ENCODE measurements at regions not wholly inside any gene's neighbourhood (a gene's known extent, or its start where the extent isn't known, plus 50 kb on each side); places are given as distances from the start of the nearest gene placed in this dataset.

DNA sequence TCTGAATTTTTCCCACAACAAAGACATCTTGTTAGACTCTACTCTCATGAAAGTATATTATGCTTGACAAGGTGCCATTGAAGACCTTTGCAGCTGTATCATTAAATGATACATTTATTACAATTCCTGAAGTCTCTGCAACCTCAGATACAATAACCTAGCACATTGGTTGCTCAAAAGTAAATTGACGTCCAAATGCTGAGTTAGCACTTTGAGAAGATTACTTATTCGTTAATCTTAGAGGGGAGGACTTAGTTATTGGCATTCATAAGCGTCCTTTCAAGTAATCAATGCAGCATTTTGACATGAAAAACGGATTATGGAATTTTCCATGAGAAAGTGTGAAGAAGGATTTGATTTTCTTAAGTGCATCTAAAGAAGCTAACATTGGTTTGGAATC is 151.6 kb downstream of the ARSF start:
- H2BK120ac ChIP-seq (ENCODE audit: low read depth, low read length, poor library complexity, severe bottlenecking) = no peak overlapping the region
- H3K27ac Mint-ChIP-seq = no peak overlapping the region
- no peaks in the 10 kb centered on the region for H3K23me2 ChIP-seq (ENCODE audit: insufficient read length, low read depth, low read length, poor library complexity, severe bottlenecking)
- H2BK12ac ChIP-seq (ENCODE audit: insufficient read length, low read depth, low read length) = no peak overlapping the region
- H3K9me3 ChIP-seq (ENCODE audit: control insufficient read depth, low read depth, low read length) = no peaks in the 10 kb centered on the region
- H3K27me3 ChIP-seq (ENCODE audit: insufficient read depth, low read length) = no peaks in the 10 kb centered on the region
- no peak overlapping the region for H3K4me2 ChIP-seq (ENCODE audit: insufficient read depth, insufficient read length, low read length)
- H2BK15ac ChIP-seq (ENCODE audit: low read depth, low read length) = no peak overlapping the region
- H3K56ac ChIP-seq (ENCODE audit: insufficient read length, low read depth, low read length) = no peak overlapping the region
- peaks cover 2 to 4% (median 4%) of the 10 kb centered on the region in 3 experiments; a peak in 5 of 7 replicates for H3K36me3 Mint-ChIP-seq (ENCODE audit: insufficient read depth in 1 of 3, low read depth in 3 of 3)
- no peaks in the 10 kb centered on the region for H4K20me1 ChIP-seq (ENCODE audit: control insufficient read depth, insufficient read depth, insufficient read length)
- TF ChIP-seq, protein P1, sequence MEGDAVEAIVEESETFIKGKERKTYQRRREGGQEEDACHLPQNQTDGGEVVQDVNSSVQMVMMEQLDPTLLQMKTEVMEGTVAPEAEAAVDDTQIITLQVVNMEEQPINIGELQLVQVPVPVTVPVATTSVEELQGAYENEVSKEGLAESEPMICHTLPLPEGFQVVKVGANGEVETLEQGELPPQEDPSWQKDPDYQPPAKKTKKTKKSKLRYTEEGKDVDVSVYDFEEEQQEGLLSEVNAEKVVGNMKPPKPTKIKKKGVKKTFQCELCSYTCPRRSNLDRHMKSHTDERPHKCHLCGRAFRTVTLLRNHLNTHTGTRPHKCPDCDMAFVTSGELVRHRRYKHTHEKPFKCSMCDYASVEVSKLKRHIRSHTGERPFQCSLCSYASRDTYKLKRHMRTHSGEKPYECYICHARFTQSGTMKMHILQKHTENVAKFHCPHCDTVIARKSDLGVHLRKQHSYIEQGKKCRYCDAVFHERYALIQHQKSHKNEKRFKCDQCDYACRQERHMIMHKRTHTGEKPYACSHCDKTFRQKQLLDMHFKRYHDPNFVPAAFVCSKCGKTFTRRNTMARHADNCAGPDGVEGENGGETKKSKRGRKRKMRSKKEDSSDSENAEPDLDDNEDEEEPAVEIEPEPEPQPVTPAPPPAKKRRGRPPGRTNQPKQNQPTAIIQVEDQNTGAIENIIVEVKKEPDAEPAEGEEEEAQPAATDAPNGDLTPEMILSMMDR (conservative IDR thresholded peaks at IDR 0.05) = no peak
- no peaks in the 10 kb centered on the region for H3K79me2 ChIP-seq (ENCODE audit: insufficient read depth, low read length)
- DNase-seq = no peak
- no peak overlapping the region for H2BK5ac ChIP-seq (ENCODE audit: insufficient read length, low read length)
- peaks cover 3% of the 10 kb centered on the region; the same call in 1 of the 2 replicates for H3K4me1 ChIP-seq (ENCODE audit: insufficient read depth, low read length)
- H2AK5ac ChIP-seq (ENCODE audit: insufficient read length, low read length) = no peak overlapping the region
- no peak overlapping the region for H3T11ph ChIP-seq (ENCODE audit: low read length)
- H3K4me1 Mint-ChIP-seq = peaks cover 22 to 28% of the 10 kb centered on the region in 2 experiments
- no peaks in the 10 kb centered on the region for H3K27me3 Mint-ChIP-seq (ENCODE audit: low read depth)
- no peak overlapping the region for H4K91ac ChIP-seq (ENCODE audit: insufficient read length, low read depth, low read length)
- H3K18ac ChIP-seq (ENCODE audit: insufficient read length, low read depth, low read length) = no peak overlapping the region
- H3K27ac ChIP-seq (ENCODE audit: insufficient read length, low read depth, low read length) = no peak overlapping the region
- H3K79me1 ChIP-seq (ENCODE audit: insufficient read depth, low read depth, low read length, poor library complexity, severe bottlenecking) = no peaks in the 10 kb centered on the region
- no peak overlapping the region for H3K4ac ChIP-seq (ENCODE audit: low read depth, low read length)
- no peak overlapping the region for H3K4me3 Mint-ChIP-seq
- no peak overlapping the region for H3K14ac ChIP-seq (ENCODE audit: insufficient read depth, low read length)
- H4K5ac ChIP-seq (ENCODE audit: insufficient read length, low read depth, low read length) = no peak overlapping the region
- H2BK20ac ChIP-seq (ENCODE audit: low read depth, low read length, poor library complexity, severe bottlenecking) = no peak overlapping the region
- H3K23ac ChIP-seq (ENCODE audit: insufficient read length, low read depth, low read length) = no peak overlapping the region
- no CpG with 5 or more reads among the region's 4 CpGs for WGBS (ENCODE audit: extremely low coverage, insufficient read length, low lambda C conversion rate)
- no peak overlapping the region for H4K8ac ChIP-seq (replicated peaks; ENCODE audit: insufficient read length, low read depth, low read length)
- no peak overlapping the region for H2AFZ ChIP-seq (ENCODE audit: low read length)
- peaks cover 3 to 5% of the 10 kb centered on the region in 2 experiments for H3K9me3 Mint-ChIP-seq
- no peak overlapping the region for H3K9ac ChIP-seq (ENCODE audit: extremely low read depth, insufficient read length, low read length)
